CD4-positive, CD25-positive, alpha-beta regulatory T cell (primary cell): ENCODE measurements at regions not wholly inside any gene's neighbourhood (a gene's known extent, or its start where the extent isn't known, plus 50 kb on each side); places are given as distances from the start of the nearest gene placed in this dataset.
"Not testable (repeated sequence)": the region's sequence is repeated elsewhere in the genome, so short reads cannot be mapped to it uniquely, and the experiment has no call there.

Experiments used
- ATAC-seq, 2 donors: fragments of 150-1000 bp; cut with Tn5 transposase; one replicate each; pipeline ENCODE4 v1.10.0; 2021; ENCODE audit warnings: low read depth in 2 of 2, moderate number of reproducible peaks in 2 of 2, moderate library complexity in 1 of 2
- DNase-seq, 3 donors: peaks; one replicate each; pipeline versions ENCODE4 v3.0.0 to v3.0.0-alpha.2; 2012 to 2022; ENCODE audit warnings: mixed read lengths in 1 of 3
- H3K27ac ChIP-seq: one replicate; pipeline ENCODE4 v1.7.0; 2013; ENCODE audit warnings: mild to moderate bottlenecking, low read length; ENCODE audit not compliant: insufficient read depth, poor library complexity, severe bottlenecking
- H3K27me3 ChIP-seq: one replicate; pipeline ENCODE4 v1.7.0; 2013; ENCODE audit warnings: low read length; ENCODE audit not compliant: control insufficient read depth, insufficient read depth
- H3K36me3 ChIP-seq: one replicate; pipeline ENCODE4 v1.7.0; 2013; ENCODE audit warnings: mild to moderate bottlenecking, low read length, moderate library complexity; ENCODE audit not compliant: control insufficient read depth, insufficient read depth
- H3K4me1 ChIP-seq: 2 replicates; pipeline ENCODE4 v1.7.0; 2013; ENCODE audit warnings: mild to moderate bottlenecking, low read length; ENCODE audit not compliant: insufficient read depth, control insufficient read depth, poor library complexity, severe bottlenecking
- H3K4me3 ChIP-seq: one replicate; pipeline ENCODE4 v1.7.0; 2013; ENCODE audit warnings: low read depth, mild to moderate bottlenecking, low read length, moderate library complexity
- H3K9me3 ChIP-seq, 2 experiments: 1 replicate in 1 of 2; 2 replicates in 1 of 2; pipeline ENCODE4 v1.7.0; 2013; ENCODE audit warnings: low read length in 2 of 2, mild to moderate bottlenecking in 1 of 2, moderate library complexity in 1 of 2; ENCODE audit not compliant: control insufficient read depth in 2 of 2
- H3K27ac Mint-ChIP-seq, 3 donors: one replicate each; pipeline ENCODE4 v1.8.0; 2020 to 2022; ENCODE audit warnings: mild to moderate bottlenecking in 3 of 3, mixed read lengths in 3 of 3, moderate library complexity in 2 of 3
- H3K27me3 Mint-ChIP-seq: one replicate; pipeline ENCODE4 v1.8.0; 2022; ENCODE audit warnings: mild to moderate bottlenecking, mixed read lengths
- H3K36me3 Mint-ChIP-seq: one replicate; pipeline ENCODE4 v1.8.0; 2020; ENCODE audit warnings: mixed read lengths
- H3K4me1 Mint-ChIP-seq, 4 donors: one replicate each; pipeline ENCODE4 v1.8.0; 2020 to 2022; ENCODE audit warnings: mixed read lengths in 4 of 4, mild to moderate bottlenecking in 1 of 4
- H3K4me3 Mint-ChIP-seq, 4 donors: one replicate each; pipeline ENCODE4 v1.8.0; 2020 to 2022; ENCODE audit warnings: mild to moderate bottlenecking in 4 of 4, mixed read lengths in 4 of 4, moderate library complexity in 3 of 4
- H3K9me3 Mint-ChIP-seq, 7 donors: one replicate each; pipeline ENCODE4 v1.8.0; 2020 to 2022; ENCODE audit warnings: mixed read lengths in 7 of 7, mild to moderate bottlenecking in 3 of 7, moderate library complexity in 2 of 7

GRCh38 chr10:55641601-55642000, 719.5 kb downstream of the ZWINT start:
- no peaks in the 10 kb centered on the region for H3K27me3 Mint-ChIP-seq

DNA sequence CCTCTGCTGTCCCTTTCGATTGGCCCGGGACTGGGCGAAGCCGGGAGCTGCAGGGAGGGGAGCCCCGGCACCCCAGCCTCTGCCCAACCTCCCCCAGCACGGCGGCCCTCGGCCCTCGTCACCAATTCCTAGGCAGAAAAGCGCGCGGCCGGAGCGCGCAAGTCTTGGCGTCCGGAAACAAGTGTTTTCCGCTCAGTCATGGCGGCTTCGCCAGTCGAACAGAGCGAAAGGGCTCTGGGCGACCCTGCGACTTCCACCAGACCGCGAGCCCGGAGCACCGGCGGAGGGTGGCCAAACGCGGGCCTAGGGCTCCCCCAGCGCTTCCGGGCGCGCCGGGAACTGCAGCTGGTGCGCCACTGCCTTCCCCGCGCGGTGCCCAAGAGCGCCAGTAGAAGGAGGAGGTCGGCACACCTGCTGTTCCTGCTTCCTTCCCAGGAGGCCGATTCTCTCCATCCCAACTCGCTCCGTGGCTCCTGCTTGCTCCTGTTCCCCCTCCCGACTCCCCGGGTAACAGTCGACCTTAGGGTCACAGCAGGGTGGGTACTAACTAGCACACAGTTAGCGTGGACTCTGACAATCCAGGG, 729.9 kb downstream of the ZWINT start:
- no peak overlapping the region for H3K4me3 ChIP-seq
- Mint-ChIP-seq H3K27ac (no peak overlapping the region), H3K4me1 (peaks cover 0 to 2% (median 0%) of the 10 kb centered on the region in 4 donors), H3K27me3 (peaks cover 4% of the 10 kb centered on the region), H3K9me3 (peaks cover 0 to 14% (median 1%) of the 10 kb centered on the region in 7 donors), H3K36me3 (no peaks in the 10 kb centered on the region), H3K4me3 (no peak overlapping the region)
- DNase-seq (peak in 1 of 3 donors; percentile 21), ATAC-seq (no peak)
- no peaks in the 10 kb centered on the region for H3K36me3 ChIP-seq
- no peaks in the 10 kb centered on the region for H3K9me3 ChIP-seq
- H3K4me1 ChIP-seq, result no peaks in the 10 kb centered on the region
- H3K27me3 ChIP-seq, result no peaks in the 10 kb centered on the region
- no peak overlapping the region for H3K27ac ChIP-seq

More at GRCh38 chr10:55641601-55642000, 719.5 kb downstream of the ZWINT start:
- Histone ChIP-seq H3K4me1 (no peaks in the 10 kb centered on the region), H3K27ac (no peak overlapping the region), H3K4me3 (no peak overlapping the region), H3K36me3 (no peaks in the 10 kb centered on the region), H3K9me3 (peaks cover 0 to 3% of the 10 kb centered on the region in 2 experiments), H3K27me3 (no peaks in the 10 kb centered on the region)
- Mint-ChIP-seq H3K27ac (no peak overlapping the region), H3K36me3 (no peaks in the 10 kb centered on the region), H3K4me3 (no peak overlapping the region), H3K4me1 (no peaks in the 10 kb centered on the region), H3K9me3 (peaks cover 0 to 16% (median 4%) of the 10 kb centered on the region in 7 donors)
- ATAC-seq (no peak), DNase-seq (no peak)

DNA sequence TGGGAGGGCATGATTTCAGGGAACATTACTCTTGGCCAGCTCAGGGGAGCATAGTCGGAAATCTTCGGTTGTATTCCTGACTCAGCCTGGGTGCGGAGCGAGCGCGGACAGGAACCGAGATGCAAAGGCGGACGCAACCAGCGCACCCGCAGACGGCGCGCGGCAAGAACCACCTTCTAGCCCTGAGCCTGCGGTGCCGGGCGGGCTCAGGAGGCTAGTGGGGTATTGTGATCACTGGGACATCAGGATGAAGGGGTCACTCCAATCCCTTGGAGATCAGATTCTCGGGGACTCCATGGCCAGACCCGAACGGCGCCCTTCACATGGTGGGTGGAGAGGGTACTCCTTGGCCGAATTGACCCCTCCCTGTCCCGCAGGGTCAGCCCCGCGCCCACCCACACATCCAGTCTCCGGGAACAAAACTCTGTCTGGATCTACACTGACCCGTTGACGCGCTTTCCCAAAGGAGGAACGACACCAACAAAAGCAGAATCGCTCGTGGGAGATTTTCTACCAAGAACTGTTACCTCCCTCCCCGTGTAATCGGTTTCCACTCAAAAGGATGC, 730.5 kb downstream of the ZWINT start:
- Mint-ChIP-seq H3K27me3 (peaks cover 6% of the 10 kb centered on the region), H3K4me3 (no peak overlapping the region), H3K9me3 (peaks cover 0 to 14% (median 4%) of the 10 kb centered on the region in 7 donors), H3K36me3 (no peaks in the 10 kb centered on the region), H3K4me1 (peaks cover 0 to 2% (median 0%) of the 10 kb centered on the region in 4 donors), H3K27ac (no peak overlapping the region)
- DNase-seq (no peak), ATAC-seq (no peak)
- H3K4me1 ChIP-seq, result no peaks in the 10 kb centered on the region
- H3K27ac ChIP-seq, result no peak overlapping the region
- H3K27me3 ChIP-seq, result no peaks in the 10 kb centered on the region
- no peak overlapping the region for H3K4me3 ChIP-seq
- H3K36me3 ChIP-seq, result no peaks in the 10 kb centered on the region
- H3K9me3 ChIP-seq, result no peaks in the 10 kb centered on the region

DNA sequence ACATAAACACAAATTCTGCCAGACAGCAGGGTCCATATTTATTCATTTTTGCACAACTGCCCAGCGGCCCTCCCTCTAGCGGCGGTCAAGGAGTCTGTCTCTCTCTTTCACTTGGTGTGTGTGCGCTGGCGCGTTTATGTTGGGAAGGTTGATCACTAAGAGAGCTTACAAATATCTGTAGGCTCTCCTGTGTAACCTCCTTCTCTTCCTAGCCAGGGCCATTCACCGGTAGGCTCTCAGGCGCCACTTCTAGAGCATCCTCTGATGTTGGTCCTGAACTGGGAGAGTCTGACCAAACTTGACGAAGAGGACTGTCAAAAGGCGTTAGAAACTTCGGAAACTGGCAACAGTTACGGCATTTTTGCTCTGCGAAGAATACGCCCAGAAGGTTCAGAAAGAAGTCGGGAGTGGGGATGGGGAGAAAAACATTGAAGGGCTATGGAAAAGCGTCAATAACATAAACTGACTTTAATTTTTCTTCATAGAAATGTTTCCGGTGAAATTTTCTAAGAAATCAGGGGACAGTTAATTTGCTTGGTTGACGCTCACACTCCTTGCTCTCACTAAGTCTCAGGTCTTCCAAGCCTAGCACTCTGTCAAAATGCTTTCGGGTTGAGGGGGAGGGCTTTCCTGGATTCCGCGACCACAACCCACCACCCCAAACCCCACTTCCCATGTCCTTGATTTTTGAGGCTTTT, 731.1 kb downstream of the ZWINT start:
- ATAC-seq (no peak), DNase-seq (no peak)
- H3K27me3 Mint-ChIP-seq, result peaks cover 8% of the 10 kb centered on the region
- Histone ChIP-seq H3K4me1 (no peaks in the 10 kb centered on the region), H3K36me3 (no peaks in the 10 kb centered on the region), H3K4me3 (no peak overlapping the region), H3K27ac (no peak overlapping the region), H3K27me3 (no peaks in the 10 kb centered on the region), H3K9me3 (no peaks in the 10 kb centered on the region)
- H3K4me3 Mint-ChIP-seq, result no peak overlapping the region
- H3K27ac Mint-ChIP-seq, result no peak overlapping the region
- H3K36me3 Mint-ChIP-seq, result no peaks in the 10 kb centered on the region
- peaks cover 0 to 2% (median 0%) of the 10 kb centered on the region in 4 donors for H3K4me1 Mint-ChIP-seq
- H3K9me3 Mint-ChIP-seq, result peaks cover 0 to 11% (median 4%) of the 10 kb centered on the region in 7 donors

GRCh38 chr10:55628260-55628701, 732.8 kb downstream of the ZWINT start:
- peaks cover 0 to 2% (median 0%) of the 10 kb centered on the region in 4 donors for H3K4me1 Mint-ChIP-seq
- DNase-seq (no peak), ATAC-seq (no peak)
- no peaks in the 10 kb centered on the region for H3K36me3 ChIP-seq
- H3K4me3 ChIP-seq, result no peak overlapping the region
- H3K36me3 Mint-ChIP-seq, result no peaks in the 10 kb centered on the region
- H3K27ac Mint-ChIP-seq, result no peak overlapping the region
- no peaks in the 10 kb centered on the region for H3K4me1 ChIP-seq
- H3K9me3 Mint-ChIP-seq, result peaks cover 0 to 9% (median 4%) of the 10 kb centered on the region in 7 donors
- no peak overlapping the region for H3K4me3 Mint-ChIP-seq
- peaks cover 8% of the 10 kb centered on the region for H3K27me3 Mint-ChIP-seq
- no peaks in the 10 kb centered on the region for H3K27me3 ChIP-seq
- H3K9me3 ChIP-seq, result no peaks in the 10 kb centered on the region
- H3K27ac ChIP-seq, result no peak overlapping the region

GRCh38 chr10:55627501-55628051, 733.5 kb downstream of the ZWINT start:
- Histone ChIP-seq H3K36me3 (no peaks in the 10 kb centered on the region), H3K4me3 (no peak overlapping the region), H3K27ac (no peak overlapping the region), H3K27me3 (no peaks in the 10 kb centered on the region), H3K9me3 (no peaks in the 10 kb centered on the region), H3K4me1 (no peaks in the 10 kb centered on the region)
- no peak for ATAC-seq
- Mint-ChIP-seq H3K27ac (no peak overlapping the region), H3K27me3 (peaks cover 8% of the 10 kb centered on the region), H3K4me1 (peaks cover 0 to 2% (median 0%) of the 10 kb centered on the region in 4 donors), H3K36me3 (no peaks in the 10 kb centered on the region), H3K4me3 (no peak overlapping the region), H3K9me3 (peaks cover 0 to 8% (median 2%) of the 10 kb centered on the region in 7 donors)
- DNase-seq, result no peak

DNA sequence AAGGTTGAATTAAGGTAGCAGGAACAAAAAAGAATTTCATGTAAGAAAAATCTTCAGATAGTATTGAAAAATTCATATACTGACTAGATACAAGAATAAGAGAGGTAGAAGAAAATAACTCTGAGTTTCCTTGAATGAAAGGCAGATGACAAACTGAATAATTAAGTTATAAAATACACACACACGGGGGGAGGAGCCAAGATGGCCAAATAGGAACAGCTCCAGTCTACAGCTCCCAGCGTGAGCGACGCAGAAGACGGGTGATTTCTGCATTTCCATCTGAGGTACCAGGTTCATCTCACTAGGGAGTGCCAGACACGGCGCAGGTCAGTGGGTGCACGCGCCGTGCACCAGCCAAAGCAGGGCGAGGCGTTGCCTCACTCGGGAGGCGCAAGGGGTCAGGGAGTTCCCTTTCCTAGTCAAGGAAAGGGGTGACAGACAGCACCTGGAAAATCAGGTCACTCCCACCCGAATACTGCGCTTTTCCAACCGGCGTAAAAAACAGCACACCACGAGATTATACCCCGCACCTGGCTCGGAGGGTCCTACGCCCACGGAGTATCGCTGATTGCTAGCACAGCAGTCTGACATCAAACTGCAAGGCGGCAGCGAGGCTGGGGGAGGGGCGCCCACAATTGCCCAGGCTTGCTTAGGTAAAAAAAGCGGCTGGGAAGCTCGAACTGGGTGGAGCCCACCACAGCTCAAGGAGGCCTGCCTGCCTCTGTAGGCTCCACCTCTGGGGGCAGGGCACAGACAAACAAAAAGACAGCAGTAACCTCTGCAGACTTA, 759.2 kb downstream of the ZWINT start:
- not testable (repeated sequence) for DNase-seq, H3K4me1 ChIP-seq, H3K27me3 ChIP-seq, H3K27ac ChIP-seq, H3K27ac Mint-ChIP-seq, H3K4me1 Mint-ChIP-seq, H3K36me3 Mint-ChIP-seq, H3K36me3 ChIP-seq, H3K9me3 Mint-ChIP-seq, H3K4me3 Mint-ChIP-seq, H3K9me3 ChIP-seq, H3K4me3 ChIP-seq, ATAC-seq, H3K27me3 Mint-ChIP-seq
